ENCODE measurements at regions not wholly inside any gene's neighbourhood (a gene's known extent, or its start where the extent isn't known, plus 50 kb on each side); places are given as distances from the start of the nearest gene placed in this dataset.

DNA sequence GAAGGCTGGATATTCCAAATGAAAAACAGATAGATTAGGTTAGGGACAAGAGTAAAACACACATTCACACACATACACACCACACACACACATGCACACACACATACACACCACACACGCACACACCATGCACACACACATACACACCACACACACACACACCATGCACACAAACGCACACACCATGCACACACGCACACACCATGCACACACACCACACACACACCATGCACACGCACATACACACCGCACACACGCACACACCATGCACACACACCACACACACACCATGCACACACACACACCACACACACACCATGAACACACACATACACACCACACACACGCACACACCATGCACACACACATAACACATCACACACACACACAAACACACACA, 203.7 kb upstream of the ZFHX3 start:
- DNase-seq = no peak
- Histone ChIP-seq H3F3A (ENCODE audit: low read length, unreplicated experiment) (no peaks in the 10 kb centered on the region), H3K27me3 (ENCODE audit: low read length) (0 out of 2 replicates have a peak, but pooled peaks cover 4% of the 10 kb centered on the region), H3K4me1 (ENCODE audit: insufficient read depth, low read length) (no peaks in the 10 kb centered on the region), H4K20me1 (ENCODE audit: low read length) (no peaks in the 10 kb centered on the region), H3K4me3 (ENCODE audit: low read length) (no peak overlapping the region), H2AFZ (ENCODE audit: low read length) (no peak overlapping the region), H3K9me3 (ENCODE audit: low read length) (no peaks in the 10 kb centered on the region), H3K36me3 (ENCODE audit: low read depth, low read length) (no peaks in the 10 kb centered on the region), H3K4me2 (ENCODE audit: low read length) (no peak overlapping the region), H3K9ac (ENCODE audit: low read length) (no peak overlapping the region), H3K9me2 (replicated peaks; ENCODE audit: low read length) (no peaks in the 10 kb centered on the region), H3K79me2 (ENCODE audit: low read length) (no peaks in the 10 kb centered on the region), H3K27ac (ENCODE audit: low read length) (no peak overlapping the region)
- intact Hi-C loops (cut with micrococcal nuclease) = no loop called here
- no TSS peak for BruUV-seq (replicated peaks)
- ChIA-PET CTCF (no interaction called here), POLR2A (ENCODE audit: unreplicated experiment) (no interaction called here)
- TF ChIP-seq EZH2phosphoT487 (IDR thresholded peaks at IDR 0.05; ENCODE audit: borderline replicate concordance, low read length) (no peak), EZH2 (IDR thresholded peaks at IDR 0.05; ENCODE audit: low read length, unreplicated experiment) (no peak)
- TF ChIP-seq, protein P1, sequence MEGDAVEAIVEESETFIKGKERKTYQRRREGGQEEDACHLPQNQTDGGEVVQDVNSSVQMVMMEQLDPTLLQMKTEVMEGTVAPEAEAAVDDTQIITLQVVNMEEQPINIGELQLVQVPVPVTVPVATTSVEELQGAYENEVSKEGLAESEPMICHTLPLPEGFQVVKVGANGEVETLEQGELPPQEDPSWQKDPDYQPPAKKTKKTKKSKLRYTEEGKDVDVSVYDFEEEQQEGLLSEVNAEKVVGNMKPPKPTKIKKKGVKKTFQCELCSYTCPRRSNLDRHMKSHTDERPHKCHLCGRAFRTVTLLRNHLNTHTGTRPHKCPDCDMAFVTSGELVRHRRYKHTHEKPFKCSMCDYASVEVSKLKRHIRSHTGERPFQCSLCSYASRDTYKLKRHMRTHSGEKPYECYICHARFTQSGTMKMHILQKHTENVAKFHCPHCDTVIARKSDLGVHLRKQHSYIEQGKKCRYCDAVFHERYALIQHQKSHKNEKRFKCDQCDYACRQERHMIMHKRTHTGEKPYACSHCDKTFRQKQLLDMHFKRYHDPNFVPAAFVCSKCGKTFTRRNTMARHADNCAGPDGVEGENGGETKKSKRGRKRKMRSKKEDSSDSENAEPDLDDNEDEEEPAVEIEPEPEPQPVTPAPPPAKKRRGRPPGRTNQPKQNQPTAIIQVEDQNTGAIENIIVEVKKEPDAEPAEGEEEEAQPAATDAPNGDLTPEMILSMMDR (conservative IDR thresholded peaks at IDR 0.05; ENCODE audit: low read depth, low read length) = no peak
- ATAC-seq = no peak

DNA sequence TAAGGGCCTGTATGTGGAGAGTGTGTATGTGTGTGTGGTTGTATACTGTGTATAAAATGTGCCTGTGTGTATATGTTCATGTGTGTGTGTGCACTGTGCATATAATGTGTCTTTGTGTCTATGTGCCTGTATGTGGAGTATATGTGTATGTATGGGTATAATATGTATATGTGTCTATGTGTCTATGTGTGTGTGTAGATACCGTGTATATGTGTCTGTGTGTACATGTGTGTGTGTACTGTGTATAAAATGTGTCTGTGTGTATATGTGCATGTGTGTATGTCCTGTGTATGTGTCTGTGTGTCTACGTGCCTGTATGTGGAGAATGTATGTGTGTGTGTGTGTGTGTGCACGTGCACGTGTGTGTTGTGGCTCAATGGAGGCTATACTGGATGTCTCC, 200.4 kb upstream of the ZFHX3 start:
- no peak for TF ChIP-seq EZH2phosphoT487 (IDR thresholded peaks at IDR 0.05; ENCODE audit: borderline replicate concordance, low read length)
- TF ChIP-seq, protein P1 (conservative IDR thresholded peaks at IDR 0.05; ENCODE audit: low read depth, low read length) = no peak
- no peak for TF ChIP-seq EZH2 (IDR thresholded peaks at IDR 0.05; ENCODE audit: low read length, unreplicated experiment)
- intact Hi-C loops (cut with micrococcal nuclease) = no loop called here
- CTCF ChIA-PET = no interaction called here
- no peak for ATAC-seq
- H3K36me3 ChIP-seq (ENCODE audit: low read depth, low read length) = no peaks in the 10 kb centered on the region
- no peak overlapping the region for H3K4me2 ChIP-seq (ENCODE audit: low read length)
- H3K4me1 ChIP-seq (ENCODE audit: insufficient read depth, low read length) = no peaks in the 10 kb centered on the region
- H3K9ac ChIP-seq (ENCODE audit: low read length) = no peak overlapping the region
- H3K27me3 ChIP-seq (ENCODE audit: low read length) = peaks cover 17% of the 10 kb centered on the region
- H3K79me2 ChIP-seq (ENCODE audit: low read length) = no peaks in the 10 kb centered on the region
- DNase-seq = no peak
- no peaks in the 10 kb centered on the region for H4K20me1 ChIP-seq (ENCODE audit: low read length)
- POLR2A ChIA-PET (ENCODE audit: unreplicated experiment) = no interaction called here
- no peaks in the 10 kb centered on the region for H3F3A ChIP-seq (ENCODE audit: low read length, unreplicated experiment)
- H3K4me3 ChIP-seq (ENCODE audit: low read length) = no peak overlapping the region
- H2AFZ ChIP-seq (ENCODE audit: low read length) = no peak overlapping the region
- no peak overlapping the region for H3K27ac ChIP-seq (ENCODE audit: low read length)
- no peaks in the 10 kb centered on the region for H3K9me2 ChIP-seq (replicated peaks; ENCODE audit: low read length)
- no peaks in the 10 kb centered on the region for H3K9me3 ChIP-seq (ENCODE audit: low read length)
- BruUV-seq (replicated peaks) = no TSS peak

DNA sequence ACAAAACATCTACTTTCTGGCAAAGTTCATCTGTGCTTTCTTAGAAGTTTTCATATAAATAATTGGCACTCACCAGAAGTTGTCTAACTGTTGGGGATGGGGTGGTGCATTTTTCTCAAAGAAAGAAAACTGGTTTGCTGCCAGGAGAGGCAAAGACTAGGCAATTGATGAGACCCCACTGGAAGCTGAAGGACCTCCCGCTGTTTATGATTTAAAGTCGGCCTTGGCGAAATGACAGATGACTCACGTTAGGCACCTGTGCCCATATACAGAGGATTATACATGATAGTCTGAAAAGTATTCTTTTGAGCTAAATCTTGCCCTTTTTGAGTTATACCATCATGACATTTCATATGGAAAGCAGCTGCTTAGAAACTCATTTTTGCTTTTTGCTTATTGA, 193.0 kb upstream of the ZFHX3 start:
- CTCF ChIA-PET = no interaction called here
- ATAC-seq = no peak

More for the DNA sequence above, 193.0 kb upstream of the ZFHX3 start:
- H3F3A ChIP-seq (ENCODE audit: low read length, unreplicated experiment) = no peaks in the 10 kb centered on the region
- POLR2A ChIA-PET (ENCODE audit: unreplicated experiment) = no interaction called here
- H3K27me3 ChIP-seq (ENCODE audit: low read length) = peaks cover 75% of the 10 kb centered on the region
- no peak overlapping the region for H3K4me3 ChIP-seq (ENCODE audit: low read length)
- no peak overlapping the region for H3K9ac ChIP-seq (ENCODE audit: low read length)
- TF ChIP-seq EZH2phosphoT487 (IDR thresholded peaks at IDR 0.05; ENCODE audit: borderline replicate concordance, low read length) (no peak), EZH2 (IDR thresholded peaks at IDR 0.05; ENCODE audit: low read length, unreplicated experiment) (no peak)
- TF ChIP-seq, protein P1 (conservative IDR thresholded peaks at IDR 0.05; ENCODE audit: low read depth, low read length) = no peak
- intact Hi-C loops (cut with micrococcal nuclease) = no loop called here
- H3K36me3 ChIP-seq (ENCODE audit: low read depth, low read length) = no peaks in the 10 kb centered on the region
- BruUV-seq (replicated peaks) = no TSS peak
- H3K9me2 ChIP-seq (replicated peaks; ENCODE audit: low read length) = no peaks in the 10 kb centered on the region
- H3K4me2 ChIP-seq (ENCODE audit: low read length) = no peak overlapping the region
- no peak overlapping the region for H3K27ac ChIP-seq (ENCODE audit: low read length)
- DNase-seq = no peak
- H3K79me2 ChIP-seq (ENCODE audit: low read length) = no peaks in the 10 kb centered on the region
- H4K20me1 ChIP-seq (ENCODE audit: low read length) = no peaks in the 10 kb centered on the region
- H3K4me1 ChIP-seq (ENCODE audit: insufficient read depth, low read length) = no peaks in the 10 kb centered on the region
- no peak overlapping the region for H2AFZ ChIP-seq (ENCODE audit: low read length)
- no peaks in the 10 kb centered on the region for H3K9me3 ChIP-seq (ENCODE audit: low read length)

All from PC-3 (cell line).